Stimulated activated CD8-positive, alpha-beta memory T cell treated with anti-CD3 and anti-CD28 coated beads, Interleukin-7, amount 100 ng/mL, for 4 hours (primary cell): ENCODE measurements at regions not wholly inside any gene's neighbourhood (a gene's known extent, or its start where the extent isn't known, plus 50 kb on each side); places are given as distances from the start of the nearest gene placed in this dataset.

Experiments used
- DNase-seq, 2 donors: peaks; one replicate each; pipeline ENCODE4 v3.0.0-alpha.2; 2020; ENCODE audit warnings: low read depth in 2 of 2

GRCh38 chr6:85193339-85193738 lies 256.5 kb upstream of the NT5E start:
- no peak for DNase-seq

GRCh38 chr6:85192596-85192995 lies 257.3 kb upstream of the NT5E start:
- no peak for DNase-seq

- DNase-seq = no peak
Measured at GRCh38 chr6:85192186-85192585, 257.7 kb upstream of the NT5E start.

- no peak for DNase-seq
Measured at GRCh38 chr6:85191656-85192055, 258.2 kb upstream of the NT5E start.

- no peak for DNase-seq
Measured at GRCh38 chr6:85186546-85187175, 263.2 kb upstream of the NT5E start.

- DNase-seq = no peak
Measured at GRCh38 chr6:85185977-85186376, 263.9 kb upstream of the NT5E start.

- DNase-seq = no peak
Measured at GRCh38 chr6:85183841-85184240, 266.0 kb upstream of the NT5E start.

GRCh38 chr6:85172705-85173104 lies 277.2 kb upstream of the NT5E start:
- no peak for DNase-seq

GRCh38 chr6:85172161-85172560 lies 277.7 kb upstream of the NT5E start:
- no peak for DNase-seq

GRCh38 chr6:85169189-85169588 lies 280.7 kb upstream of the NT5E start:
- no peak for DNase-seq

GRCh38 chr6:85168146-85168545 lies 281.7 kb upstream of the NT5E start:
- DNase-seq = no peak

GRCh38 chr6:85166114-85166741 lies 283.7 kb upstream of the NT5E start:
- DNase-seq = no peak

- no peak for DNase-seq
Measured at GRCh38 chr6:85163156-85164080, 286.5 kb upstream of the NT5E start.

GRCh38 chr6:85157311-85157710 lies 292.6 kb upstream of the NT5E start:
- no peak for DNase-seq

GRCh38 chr6:85143676-85144075 lies 306.2 kb upstream of the NT5E start:
- DNase-seq = no peak

- no peak for DNase-seq
Measured at GRCh38 chr6:85137865-85138264, 312.0 kb upstream of the NT5E start.

- DNase-seq = no peak
Measured at GRCh38 chr6:85136310-85136709, 313.6 kb upstream of the NT5E start.

GRCh38 chr6:85135376-85136094 lies 314.3 kb upstream of the NT5E start:
- no peak for DNase-seq

GRCh38 chr6:85134172-85134571 lies 315.7 kb upstream of the NT5E start:
- DNase-seq = no peak

GRCh38 chr6:85132091-85132490 lies 317.8 kb upstream of the NT5E start:
- no peak for DNase-seq

- DNase-seq = no peak
Measured at GRCh38 chr6:85130743-85131142, 319.1 kb upstream of the NT5E start.

- no peak for DNase-seq
Measured at GRCh38 chr6:85129881-85130280, 320.0 kb upstream of the NT5E start.
